Stomach (tissue), 4 donors: ENCODE measurements at regions not wholly inside any gene's neighbourhood (a gene's known extent, or its start where the extent isn't known, plus 50 kb on each side); places are given as distances from the start of the nearest gene placed in this dataset.

Source experiments
- POLR2A ChIP-seq, 4 donors: fragments of 450-650 bp; IDR thresholded peaks; one replicate each; pipeline ENCODE4 v1.6.1; 2016; ENCODE audit warnings: antibody characterized with exemption in 4 of 4, control low read depth in 2 of 4, mild to moderate bottlenecking in 1 of 4, moderate library complexity in 1 of 4
- POLR2AphosphoS5 ChIP-seq, 3 donors: sonication (generic); formaldehyde crosslinking; IDR thresholded peaks; one replicate each; pipeline ENCODE4 v1.6.1; 2016; ENCODE audit warnings: antibody characterized with exemption in 3 of 3
- TF ChIP-seq, protein P1 (sequence below), 7 experiments: fragments of 450-650 bp in 4 of 7; fragments of 200-600 bp in 3 of 7; sonication (generic) in 3 of 7; IDR thresholded peaks; one replicate each; pipeline ENCODE4 v1.5.1; 2016 to 2019; ENCODE audit warnings: antibody characterized with exemption in 7 of 7, control low read depth in 2 of 7, mild to moderate bottlenecking in 1 of 7

DNA sequence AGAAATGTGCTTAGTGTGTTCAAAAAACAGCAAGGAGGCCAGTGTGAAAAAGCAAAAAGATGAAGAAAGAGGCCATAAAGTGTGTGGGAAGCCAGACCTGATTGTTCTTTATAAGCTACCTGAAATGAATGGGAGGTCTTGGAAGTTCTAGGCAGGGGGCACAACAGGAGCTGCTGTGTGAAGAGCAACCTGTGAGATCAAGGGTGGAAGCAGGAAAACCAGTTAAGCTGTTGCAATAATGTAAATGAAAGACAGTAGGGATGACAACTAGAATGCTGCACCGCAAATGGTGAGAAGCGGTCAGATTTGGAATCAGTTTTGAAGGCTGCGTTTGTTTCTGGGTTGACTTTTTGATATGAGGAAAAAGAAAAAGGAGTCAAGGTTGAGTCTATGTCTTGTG, 123.5 kb downstream of the TMEM144 start:
- TF ChIP-seq POLR2A (IDR thresholded peaks at IDR 0.05) (no peak), POLR2AphosphoS5 (IDR thresholded peaks at IDR 0.05) (no peak)
- TF ChIP-seq, protein P1, sequence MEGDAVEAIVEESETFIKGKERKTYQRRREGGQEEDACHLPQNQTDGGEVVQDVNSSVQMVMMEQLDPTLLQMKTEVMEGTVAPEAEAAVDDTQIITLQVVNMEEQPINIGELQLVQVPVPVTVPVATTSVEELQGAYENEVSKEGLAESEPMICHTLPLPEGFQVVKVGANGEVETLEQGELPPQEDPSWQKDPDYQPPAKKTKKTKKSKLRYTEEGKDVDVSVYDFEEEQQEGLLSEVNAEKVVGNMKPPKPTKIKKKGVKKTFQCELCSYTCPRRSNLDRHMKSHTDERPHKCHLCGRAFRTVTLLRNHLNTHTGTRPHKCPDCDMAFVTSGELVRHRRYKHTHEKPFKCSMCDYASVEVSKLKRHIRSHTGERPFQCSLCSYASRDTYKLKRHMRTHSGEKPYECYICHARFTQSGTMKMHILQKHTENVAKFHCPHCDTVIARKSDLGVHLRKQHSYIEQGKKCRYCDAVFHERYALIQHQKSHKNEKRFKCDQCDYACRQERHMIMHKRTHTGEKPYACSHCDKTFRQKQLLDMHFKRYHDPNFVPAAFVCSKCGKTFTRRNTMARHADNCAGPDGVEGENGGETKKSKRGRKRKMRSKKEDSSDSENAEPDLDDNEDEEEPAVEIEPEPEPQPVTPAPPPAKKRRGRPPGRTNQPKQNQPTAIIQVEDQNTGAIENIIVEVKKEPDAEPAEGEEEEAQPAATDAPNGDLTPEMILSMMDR (IDR thresholded peaks at IDR 0.05): no peak
